CD4-positive, alpha-beta T cell treated with Interleukin-2 at 100 ng/mL for 4 hours (primary cell): ENCODE measurements at regions not wholly inside any gene's neighbourhood (a gene's known extent, or its start where the extent isn't known, plus 50 kb on each side); places are given as distances from the start of the nearest gene placed in this dataset.
"Not testable (repeated sequence)": the region's sequence is repeated elsewhere in the genome, so short reads cannot be mapped to it uniquely, and the experiment has no call there.

ENCODE experiments used
- DNase-seq: peaks from one replicate; pipeline ENCODE4 v3.0.0-alpha.2; 2020; ENCODE audit warnings: low spot score

- DNase-seq: no peak
Measured at GRCh38 chr20:40634891-40635290, 54.1 kb downstream of the MAFB start.

DNA sequence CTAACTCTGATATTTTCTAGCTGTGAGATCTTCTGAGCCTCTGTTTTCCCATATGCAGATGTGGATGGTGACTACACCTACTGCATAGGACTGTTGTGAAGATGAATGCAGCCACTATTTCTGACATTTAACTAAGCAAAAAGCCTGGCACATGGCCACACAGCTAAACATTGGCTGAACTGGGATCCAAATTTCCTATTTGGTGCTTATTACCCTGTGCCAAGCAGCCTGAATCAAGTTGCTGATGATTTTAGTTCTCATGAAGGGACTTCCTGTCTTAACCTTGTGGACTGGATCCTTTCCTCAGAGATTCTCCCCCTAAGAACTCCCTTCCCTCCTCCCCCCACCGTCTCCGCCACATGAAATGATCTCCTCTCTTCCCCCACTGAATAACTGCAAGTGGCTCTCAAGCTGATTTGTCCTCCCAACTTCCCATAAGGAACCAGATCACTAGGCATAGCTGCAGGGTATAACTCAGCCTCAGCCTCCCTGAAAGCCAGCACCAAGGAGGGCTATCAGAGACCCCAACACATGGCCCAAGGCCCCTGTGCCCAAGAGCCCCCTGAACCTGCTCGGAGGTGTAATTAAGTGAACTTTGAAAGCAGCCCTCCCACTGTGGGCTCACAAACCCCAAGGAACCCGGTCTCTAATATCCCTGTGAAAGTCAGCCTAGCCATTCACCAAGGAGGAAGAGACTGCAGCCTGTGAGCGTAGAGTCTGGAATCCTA lies 55.7 kb downstream of the MAFB start:
- DNase-seq: no peak

DNA sequence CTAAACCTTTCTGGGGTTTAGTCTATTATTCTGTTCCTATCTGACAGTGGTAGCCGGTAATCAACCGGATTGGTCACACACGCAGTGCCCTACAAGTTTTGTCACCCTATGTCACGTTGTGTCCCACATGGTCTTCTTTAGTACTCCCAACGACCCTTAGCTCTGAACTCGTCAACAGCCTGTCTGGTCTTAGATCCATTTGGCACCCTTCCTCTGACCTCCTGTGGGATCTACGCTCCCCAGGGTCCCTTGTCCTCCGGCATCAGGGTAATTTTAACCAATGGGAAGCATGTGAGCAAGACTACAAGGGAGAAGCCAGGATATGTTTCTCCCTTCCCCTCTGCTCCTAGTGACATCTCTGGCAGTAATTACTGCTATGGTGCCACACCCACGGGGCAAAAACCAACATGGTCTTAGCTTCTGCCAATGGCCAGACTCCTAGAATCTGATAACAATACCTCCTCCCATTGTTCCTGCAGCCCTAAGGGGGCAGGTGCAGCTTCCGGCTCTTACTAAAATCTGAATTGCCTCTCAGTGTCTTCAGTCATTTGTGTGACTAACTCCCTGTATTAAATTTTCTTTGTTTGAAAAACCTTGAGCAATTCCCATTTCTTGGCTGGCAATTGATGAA lies 56.6 kb downstream of the MAFB start:
- DNase-seq: no peak

DNA sequence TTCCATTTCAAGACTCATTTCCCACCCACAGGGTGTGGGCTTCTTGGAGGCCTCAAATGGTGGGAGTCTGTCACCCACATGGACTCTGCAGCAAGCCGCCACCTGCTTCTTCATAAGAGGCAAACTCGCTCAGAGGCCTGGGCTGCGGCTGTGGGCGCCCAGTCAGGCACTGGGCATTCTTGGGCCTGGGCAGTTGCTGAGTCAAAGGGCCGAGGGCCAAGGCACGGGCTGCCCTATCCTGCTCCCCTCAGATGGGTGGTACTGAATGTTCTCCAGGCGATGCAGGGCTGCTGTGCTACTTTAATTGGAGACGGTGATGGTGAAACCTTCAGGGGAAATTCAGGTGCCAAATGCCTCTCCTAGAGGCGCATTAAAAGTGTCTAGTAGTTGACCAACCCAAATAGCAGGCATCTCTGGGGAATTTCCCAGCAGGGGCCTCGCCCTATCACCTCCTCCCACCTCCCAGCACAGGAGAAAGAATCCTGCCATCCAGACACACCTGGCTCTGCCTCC lies 57.9 kb downstream of the MAFB start:
- no peak for DNase-seq

DNA sequence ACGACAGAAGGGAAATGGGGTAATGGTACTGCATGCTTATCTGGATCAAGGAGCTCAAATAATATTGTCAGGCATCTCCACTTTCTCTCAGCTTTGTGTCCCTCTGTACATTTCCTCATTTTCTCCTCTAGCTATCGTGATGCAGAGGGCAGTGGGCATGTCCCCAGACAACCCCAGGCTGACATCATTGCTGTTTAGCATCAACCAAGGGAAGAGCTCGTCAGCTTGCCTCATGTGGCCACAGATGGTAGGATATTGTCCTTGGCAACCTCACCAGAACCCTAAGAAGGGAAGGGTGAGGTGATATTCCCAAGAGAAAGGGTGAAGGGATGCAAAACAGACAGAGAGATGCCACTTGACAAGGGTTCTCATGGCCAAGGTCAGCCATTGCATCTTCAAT lies 58.3 kb downstream of the MAFB start:
- DNase-seq: no peak

DNA sequence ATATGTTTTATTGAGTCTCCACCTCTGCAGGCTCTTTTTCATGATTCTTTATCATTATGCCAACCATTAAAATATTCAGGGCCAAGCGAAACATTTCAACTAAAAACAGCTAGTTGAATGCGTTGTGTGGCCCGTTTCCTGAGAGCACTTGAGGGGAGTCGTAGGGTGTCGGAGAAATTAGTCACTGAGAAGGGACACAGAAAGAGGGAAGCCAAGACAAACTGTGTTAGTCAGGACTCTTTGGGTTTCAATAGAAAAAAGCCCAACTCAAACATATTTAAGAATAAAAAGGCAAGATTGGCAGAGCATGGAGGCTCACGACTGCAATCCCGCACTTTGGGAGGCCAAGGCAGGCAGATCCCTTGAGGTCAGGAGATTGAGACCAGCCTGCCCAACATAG lies 58.9 kb downstream of the MAFB start:
- no peak for DNase-seq

DNA sequence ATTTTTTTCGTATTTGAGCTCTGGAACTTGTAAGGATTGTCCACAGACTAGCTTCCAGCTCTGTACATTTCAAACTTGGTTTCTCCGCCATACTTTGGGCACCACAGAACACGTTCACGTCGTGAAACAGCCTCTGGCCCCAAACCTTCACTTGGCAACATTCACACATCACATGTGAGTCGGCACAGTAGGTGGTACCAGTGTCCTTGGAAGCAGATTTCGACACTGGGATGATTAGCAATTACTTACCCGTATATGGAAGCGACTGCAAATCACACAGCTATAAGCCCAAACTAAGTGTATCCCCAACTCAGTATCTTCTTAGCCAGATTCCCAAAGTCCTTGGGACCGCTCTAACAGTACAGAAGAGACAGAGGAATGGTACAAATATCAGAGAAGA lies 60.2 kb downstream of the MAFB start:
- DNase-seq: no peak

- DNase-seq: not testable (repeated sequence)
Measured at GRCh38 chr20:40619053-40619452, 70.0 kb downstream of the MAFB start.

DNA sequence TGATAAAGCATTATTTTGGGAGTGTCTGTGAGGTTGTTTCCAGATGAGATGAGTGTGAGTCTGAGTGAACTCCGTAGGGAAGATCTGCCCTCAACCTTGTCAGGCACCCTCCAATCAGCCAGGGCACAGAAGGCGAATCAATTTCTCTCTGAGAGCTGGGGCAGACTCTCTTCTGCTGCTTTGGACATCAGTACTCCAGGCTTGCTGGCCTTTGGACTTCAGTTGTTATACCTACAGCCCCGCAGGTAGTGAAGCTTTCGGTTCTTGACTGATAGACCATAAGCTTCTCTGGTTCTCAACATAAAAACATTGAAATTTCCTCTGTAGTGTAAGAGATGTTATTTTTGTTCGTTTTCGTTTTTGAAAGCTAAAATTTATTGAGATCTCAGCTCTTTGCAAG lies 71.4 kb downstream of the MAFB start:
- DNase-seq: no peak

DNA sequence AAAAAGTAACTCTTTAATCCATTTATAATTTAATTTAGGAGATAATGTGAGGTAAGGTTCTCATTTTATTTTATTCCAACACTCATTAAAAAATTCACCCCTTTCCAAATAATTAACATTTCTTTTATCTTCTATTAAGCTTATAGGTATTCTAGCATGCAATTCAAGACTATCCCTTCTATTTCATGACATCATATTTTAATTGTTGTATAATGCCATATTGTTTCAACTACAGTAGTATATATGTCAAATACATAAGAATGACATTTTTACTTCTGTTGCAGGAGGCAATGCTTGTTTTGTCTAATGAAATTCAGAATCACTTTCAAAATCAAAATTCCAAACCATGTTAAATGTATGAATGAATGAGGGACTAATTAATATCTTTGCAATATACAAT lies 76.2 kb downstream of the MAFB start:
- no peak for DNase-seq

DNA sequence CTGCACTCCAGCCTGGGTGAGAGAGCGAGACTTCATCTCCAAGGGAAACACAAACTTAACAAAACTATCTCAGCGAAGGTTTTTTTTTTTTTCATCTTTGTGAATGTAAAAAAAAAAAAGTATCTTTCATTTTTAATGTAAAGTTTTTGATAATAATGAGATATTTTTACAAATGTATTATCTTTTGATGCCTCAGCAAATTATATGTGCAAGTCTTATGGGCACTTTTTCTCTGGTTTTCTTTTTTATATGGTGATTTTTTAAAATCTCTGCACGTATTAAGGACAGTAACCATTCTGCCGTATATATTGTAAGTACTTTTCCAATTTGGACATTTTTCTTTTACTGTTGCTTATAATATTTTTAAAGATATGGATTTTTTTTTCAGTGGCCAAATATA lies 76.8 kb downstream of the MAFB start:
- no peak for DNase-seq

GRCh38 chr20:40610730-40611129 lies 78.3 kb downstream of the MAFB start:
- DNase-seq: no peak

DNA sequence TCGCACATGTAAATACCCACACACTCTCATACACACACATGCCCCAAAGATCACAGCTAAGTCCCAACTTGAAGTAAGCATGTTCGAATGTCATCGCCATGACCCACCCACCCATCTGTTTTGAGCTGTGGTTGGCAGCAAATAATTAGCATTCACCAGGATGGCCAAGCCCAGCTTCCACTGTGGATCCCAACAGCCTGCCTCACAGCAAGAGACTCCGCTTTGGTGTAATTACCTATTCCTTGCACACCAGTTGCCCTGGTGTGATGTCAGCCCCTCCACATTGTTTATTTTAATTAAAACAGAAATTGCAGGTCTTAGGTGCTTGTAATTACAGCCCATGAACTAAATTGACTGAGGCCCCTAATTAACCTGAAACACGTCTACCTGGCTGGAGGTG lies 81.1 kb downstream of the MAFB start:
- no peak for DNase-seq

- DNase-seq: no peak
Measured at GRCh38 chr20:40606660-40607059, 82.4 kb downstream of the MAFB start.

DNA sequence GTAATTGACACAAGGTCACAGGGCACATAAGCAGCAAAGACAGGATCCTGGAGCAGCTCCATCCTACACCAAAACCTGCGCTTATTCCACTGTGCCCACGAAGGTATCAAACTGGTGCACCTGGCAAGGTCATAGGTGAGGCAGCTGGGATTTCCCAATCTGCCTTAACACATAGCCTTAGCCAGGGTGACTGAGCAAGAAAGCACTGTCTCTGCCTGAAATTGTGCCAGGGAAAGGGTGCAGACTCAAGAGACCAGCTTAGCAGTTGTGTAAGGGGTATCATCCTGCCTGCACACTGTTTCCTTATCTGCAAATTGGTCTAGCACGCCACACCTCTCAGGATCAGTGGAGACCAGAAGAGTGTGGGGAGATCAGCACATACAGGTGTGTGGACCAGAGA lies 82.8 kb downstream of the MAFB start:
- DNase-seq: no peak

DNA sequence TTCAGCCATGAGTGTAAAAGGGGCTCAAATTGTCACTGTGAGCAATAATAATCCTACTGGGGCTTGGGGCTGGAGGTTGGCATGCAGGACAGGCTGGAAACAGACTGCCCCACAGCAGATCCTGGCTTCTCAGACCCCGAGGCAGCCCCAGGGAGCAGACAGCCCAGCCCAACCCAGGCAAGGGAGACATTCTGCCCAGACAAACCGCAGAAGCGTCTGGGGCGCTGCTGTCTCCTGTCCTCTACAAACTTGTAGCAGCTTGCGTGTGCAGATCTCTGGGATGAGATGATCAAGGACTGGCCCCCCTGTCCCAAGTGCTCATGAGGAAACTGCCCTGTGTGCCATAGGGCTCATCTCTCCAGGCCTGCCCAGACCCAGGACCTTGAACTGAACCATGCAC lies 84.6 kb downstream of the MAFB start:
- no peak for DNase-seq

- DNase-seq: no peak
Measured at GRCh38 chr20:40603057-40603651, 85.9 kb downstream of the MAFB start.

DNA sequence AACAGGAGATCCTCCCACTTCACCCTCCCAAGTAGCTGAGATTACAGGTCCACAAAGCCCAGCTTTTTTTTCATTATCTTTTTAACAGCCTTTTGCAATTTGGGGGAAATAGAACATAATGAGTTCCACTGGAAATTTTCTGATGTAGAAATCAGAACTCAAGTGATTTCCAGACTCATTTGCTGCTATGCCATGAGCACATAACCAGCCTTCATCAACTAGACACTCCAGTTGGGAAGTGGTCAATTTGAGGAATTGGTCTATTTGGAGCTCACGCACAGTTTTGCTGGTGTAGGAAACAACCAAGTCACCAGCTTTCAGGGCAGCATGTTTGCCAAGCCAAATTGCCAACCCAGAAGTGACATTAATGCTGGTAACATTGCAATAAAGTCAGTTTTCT lies 86.7 kb downstream of the MAFB start:
- no peak for DNase-seq

GRCh38 chr20:40600441-40601219 lies 88.4 kb downstream of the MAFB start:
- DNase-seq: no peak

- DNase-seq: no peak
Measured at GRCh38 chr20:40599987-40600386, 89.0 kb downstream of the MAFB start.

DNA sequence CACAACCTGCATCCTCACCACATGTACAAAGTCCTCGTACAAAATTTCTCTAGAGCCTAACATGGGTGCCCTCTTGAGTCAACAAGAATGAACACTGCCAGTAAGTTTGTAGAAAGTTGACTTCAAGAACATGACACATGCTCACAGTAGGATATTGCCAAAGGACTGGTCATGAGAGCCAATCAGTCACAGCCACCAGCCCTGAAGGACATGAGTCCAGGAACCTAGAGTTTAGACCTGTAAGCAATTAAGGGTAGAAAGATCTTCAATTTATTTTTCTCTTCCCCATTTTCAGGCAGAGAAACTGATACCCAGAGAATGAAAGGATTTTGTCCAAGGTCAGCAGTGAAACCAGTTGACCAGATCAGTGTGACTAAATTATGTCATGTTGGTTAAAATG lies 96.1 kb downstream of the MAFB start:
- no peak for DNase-seq

DNA sequence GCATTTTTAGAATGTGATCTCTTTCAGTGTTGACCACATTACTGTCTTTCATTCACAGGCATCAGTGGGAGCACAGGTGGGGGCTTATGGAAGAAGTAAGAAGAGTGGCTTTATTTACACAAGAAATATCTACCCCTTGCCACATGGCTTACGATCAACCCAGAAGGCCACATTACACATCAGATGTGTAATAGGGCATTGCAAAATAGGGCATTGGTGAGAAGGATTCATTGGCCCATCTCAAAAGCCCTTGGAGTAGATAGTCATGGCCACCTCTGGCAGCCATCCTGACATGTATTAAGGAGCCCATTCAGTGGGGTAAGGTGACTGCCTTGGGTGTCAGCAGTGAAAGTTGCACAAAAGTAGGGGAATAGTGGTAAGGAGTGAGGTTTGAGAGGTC lies 97.5 kb downstream of the MAFB start:
- DNase-seq: no peak

DNA sequence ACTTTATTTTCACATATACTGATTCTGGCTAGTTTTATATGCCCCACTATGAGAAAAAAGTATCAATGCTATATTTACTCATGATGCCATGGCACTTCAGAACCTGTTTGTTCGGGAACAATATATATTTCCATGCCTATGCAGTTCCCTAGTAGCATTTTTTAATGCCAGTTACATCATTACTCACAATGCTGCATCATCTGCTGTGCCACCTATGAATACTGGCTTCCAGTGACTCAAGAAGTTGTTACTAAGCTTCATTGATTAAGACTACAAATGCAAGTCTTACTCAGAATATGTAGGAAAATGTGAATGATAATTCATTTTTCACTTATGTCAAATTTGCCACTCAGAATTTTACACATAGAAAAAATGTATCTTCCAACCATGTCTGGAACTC lies 97.9 kb downstream of the MAFB start:
- no peak for DNase-seq
